ENCODE measurements at regions not wholly inside any gene's neighbourhood (a gene's known extent, or its start where the extent isn't known, plus 50 kb on each side); places are given as distances from the start of the nearest gene placed in this dataset.

DNA sequence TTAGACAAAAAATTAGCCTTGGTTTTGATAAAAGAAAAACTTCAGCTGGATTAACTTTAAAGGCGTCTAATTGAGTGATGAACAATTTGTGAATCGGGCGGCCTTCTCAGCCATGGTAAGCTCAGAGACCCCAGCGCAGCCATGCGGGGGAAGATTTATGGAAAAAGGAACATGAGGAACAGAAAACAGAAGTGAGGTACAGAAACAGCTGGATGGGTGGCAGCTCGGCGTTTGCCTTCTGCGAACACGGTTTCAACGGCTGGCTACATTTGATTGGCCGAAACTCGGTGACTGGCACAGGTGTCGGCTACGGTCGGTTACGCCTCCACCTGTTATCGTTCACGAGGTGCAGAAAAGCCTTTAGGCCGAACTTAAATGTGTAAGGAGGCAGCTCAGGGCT is 401.4 kb upstream of the FAT1 start:
- Histone ChIP-seq H3K9ac (ENCODE audit: insufficient read depth, low read length, poor library complexity, severe bottlenecking) (no peak overlapping the region), H2AFZ (ENCODE audit: insufficient read depth, low read depth, low read length, poor library complexity, severe bottlenecking) (no peak overlapping the region), H3K27me3 (ENCODE audit: control insufficient read depth in 2 of 2, insufficient read depth in 2 of 2, low read length in 2 of 2) (no peaks in the 10 kb centered on the region), H3K4me1 (ENCODE audit: control insufficient read depth in 1 of 2, insufficient read depth in 2 of 2, low read length in 2 of 2) (no peaks in the 10 kb centered on the region), H3K79me2 (ENCODE audit: insufficient read depth, low read length) (no peaks in the 10 kb centered on the region), H3K36me3 (replicated peaks in 1 of 2; ENCODE audit: control insufficient read depth in 1 of 2, insufficient read depth in 2 of 2, low read length in 2 of 2) (no peaks in the 10 kb centered on the region), H3K9me3 (replicated peaks in 1 of 2; ENCODE audit: control insufficient read depth in 1 of 2, insufficient read depth in 1 of 2, low read length in 2 of 2) (peaks cover 17 to 25% of the 10 kb centered on the region in 2 donors), H3K4me3 (replicated peaks in 1 of 3; ENCODE audit: low read depth in 2 of 3, low read length in 3 of 3) (no peak overlapping the region), H3K27ac (ENCODE audit: low read depth in 1 of 2, low read length in 2 of 2) (no peak overlapping the region), H3K4me2 (replicated peaks; ENCODE audit: extremely low read depth, low read length, poor library complexity, severe bottlenecking) (no peak overlapping the region), H4K20me1 (ENCODE audit: insufficient read depth, low read length) (no peaks in the 10 kb centered on the region)
- Mint-ChIP-seq H3K36me3 (no peaks in the 10 kb centered on the region), H3K4me3 (no peak overlapping the region), H3K4me1 (no peaks in the 10 kb centered on the region), H3K27ac (no peak overlapping the region), H3K9me3 (peaks cover 2 to 22% (median 10%) of the 10 kb centered on the region in 7 donors), H3K27me3 (ENCODE audit: low read depth in 3 of 3) (no peaks in the 10 kb centered on the region)
- TF ChIP-seq CTCF (IDR thresholded peaks at IDR 0.05) = no peak
- 92% methylated on average over 10 of the region's 19 CpGs for WGBS (ENCODE audit: insufficient coverage)
- DNase-seq = no peak
- intact Hi-C loops (cut with micrococcal nuclease) = no loop called here

- Histone ChIP-seq H3K4me3 (replicated peaks in 1 of 3; ENCODE audit: low read depth in 2 of 3, low read length in 3 of 3) (no peak overlapping the region), H3K36me3 (replicated peaks in 1 of 2; ENCODE audit: control insufficient read depth in 1 of 2, insufficient read depth in 2 of 2, low read length in 2 of 2) (no peaks in the 10 kb centered on the region), H3K27ac (ENCODE audit: low read depth in 1 of 2, low read length in 2 of 2) (no peak overlapping the region), H3K27me3 (ENCODE audit: control insufficient read depth in 2 of 2, insufficient read depth in 2 of 2, low read length in 2 of 2) (no peaks in the 10 kb centered on the region), H3K79me2 (ENCODE audit: insufficient read depth, low read length) (no peaks in the 10 kb centered on the region), H2AFZ (ENCODE audit: insufficient read depth, low read depth, low read length, poor library complexity, severe bottlenecking) (no peak overlapping the region), H3K9ac (ENCODE audit: insufficient read depth, low read length, poor library complexity, severe bottlenecking) (no peak overlapping the region), H3K4me1 (ENCODE audit: control insufficient read depth in 1 of 2, insufficient read depth in 2 of 2, low read length in 2 of 2) (no peaks in the 10 kb centered on the region), H4K20me1 (ENCODE audit: insufficient read depth, low read length) (no peaks in the 10 kb centered on the region), H3K4me2 (replicated peaks; ENCODE audit: extremely low read depth, low read length, poor library complexity, severe bottlenecking) (no peak overlapping the region), H3K9me3 (replicated peaks in 1 of 2; ENCODE audit: control insufficient read depth in 1 of 2, insufficient read depth in 1 of 2, low read length in 2 of 2) (peaks cover 17 to 25% of the 10 kb centered on the region in 2 donors)
- H3K27me3 Mint-ChIP-seq (ENCODE audit: low read depth in 3 of 3) = no peaks in the 10 kb centered on the region
- no peaks in the 10 kb centered on the region for H3K36me3 Mint-ChIP-seq
- TF ChIP-seq CTCF (IDR thresholded peaks at IDR 0.05) = no peak
- no peaks in the 10 kb centered on the region for H3K4me1 Mint-ChIP-seq
- intact Hi-C loops (cut with micrococcal nuclease) = no loop called here
- WGBS (ENCODE audit: insufficient coverage) = 71% methylated on average over 2 of the region's 3 CpGs
- no peak overlapping the region for H3K27ac Mint-ChIP-seq
- peaks cover 0 to 22% (median 10%) of the 10 kb centered on the region in 7 donors for H3K9me3 Mint-ChIP-seq
- no peak for DNase-seq
- H3K4me3 Mint-ChIP-seq = no peak overlapping the region
Observed at GRCh38 chr4:187127456-187127855, 403.8 kb upstream of the FAT1 start.
